ENCODE measurements at regions not wholly inside any gene's neighbourhood (a gene's known extent, or its start where the extent isn't known, plus 50 kb on each side); places are given as distances from the start of the nearest gene placed in this dataset.

- H3K4me1 ChIP-seq (ENCODE audit: low read depth), result no peaks in the 10 kb centered on the region
- ATAC-seq (no peak), DNase-seq (no peak)
- H3K9me3 ChIP-seq, result no peaks in the 10 kb centered on the region
- no peak overlapping the region for H3K4me3 ChIP-seq
- no peak for TF ChIP-seq CTCF (IDR thresholded peaks at IDR 0.05)
- intact Hi-C loops (cut with DNase I, micrococcal nuclease), result no loop called here
- H3K36me3 ChIP-seq (ENCODE audit: low read depth), result no peaks in the 10 kb centered on the region
These were observed 597.2 kb upstream of the ZEB2 start for GRCh38 chr2:145116834-145117725.

GRCh38 chr2:145116056-145116455 lies 596.1 kb upstream of the ZEB2 start:
- no peak overlapping the region for H3K4me3 ChIP-seq
- no peaks in the 10 kb centered on the region for H3K4me1 ChIP-seq (ENCODE audit: low read depth)
- TF ChIP-seq CTCF (IDR thresholded peaks at IDR 0.05), result no peak
- H3K9me3 ChIP-seq, result no peaks in the 10 kb centered on the region
- intact Hi-C loops (cut with DNase I, micrococcal nuclease), result no loop called here
- no peak for DNase-seq
- ATAC-seq, result no peak
- H3K36me3 ChIP-seq (ENCODE audit: low read depth), result no peaks in the 10 kb centered on the region

GRCh38 chr2:145114726-145115125 lies 594.8 kb upstream of the ZEB2 start:
- Histone ChIP-seq H3K4me1 (ENCODE audit: low read depth) (no peaks in the 10 kb centered on the region), H3K4me3 (no peak overlapping the region), H3K9me3 (no peaks in the 10 kb centered on the region), H3K36me3 (ENCODE audit: low read depth) (no peaks in the 10 kb centered on the region)
- DNase-seq (no peak), ATAC-seq (no peak)
- no peak for TF ChIP-seq CTCF (IDR thresholded peaks at IDR 0.05)
- intact Hi-C loops (cut with DNase I, micrococcal nuclease), result no loop called here

GRCh38 chr2:145112467-145112866 lies 592.5 kb upstream of the ZEB2 start:
- DNase-seq, result no peak
- H3K9me3 ChIP-seq, result no peaks in the 10 kb centered on the region
- H3K4me3 ChIP-seq, result no peak overlapping the region
- intact Hi-C loops (cut with DNase I, micrococcal nuclease), result no loop called here
- ATAC-seq, result no peak
- H3K36me3 ChIP-seq (ENCODE audit: low read depth), result no peaks in the 10 kb centered on the region
- no peak for TF ChIP-seq CTCF (IDR thresholded peaks at IDR 0.05)
- H3K4me1 ChIP-seq (ENCODE audit: low read depth), result no peaks in the 10 kb centered on the region

DNA sequence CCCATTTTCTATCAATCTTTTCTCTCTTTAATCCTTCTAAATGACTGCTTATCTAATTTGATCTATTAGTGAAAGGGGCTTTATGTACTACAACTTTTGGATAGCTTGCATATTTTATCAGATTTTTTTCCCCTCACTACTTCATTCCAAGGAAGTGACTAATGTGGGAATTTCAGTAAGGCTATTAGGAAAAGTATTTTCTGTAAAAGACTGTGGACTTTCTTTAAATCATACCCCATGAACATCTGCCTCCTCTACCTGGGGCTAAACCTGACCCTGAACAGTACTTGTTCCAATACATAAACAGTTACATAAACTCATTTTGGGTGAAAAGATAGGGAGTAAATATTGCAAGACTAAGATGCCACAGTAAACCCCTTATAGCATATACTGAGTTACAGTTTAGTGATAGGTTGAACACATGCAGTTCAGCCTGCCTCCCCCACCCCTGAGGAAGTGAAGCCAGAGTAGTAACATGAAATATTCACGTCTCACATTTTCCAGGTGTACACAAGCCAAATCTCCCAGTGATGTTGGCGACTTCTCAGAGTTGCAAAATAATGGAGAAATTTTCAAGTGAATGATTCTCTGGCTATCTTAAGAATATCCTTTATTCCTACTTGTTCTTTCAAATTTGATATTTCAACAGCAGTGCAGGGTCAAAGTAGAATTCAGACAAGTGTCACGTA lies 590.9 kb upstream of the ZEB2 start:
- no peak for TF ChIP-seq CTCF (IDR thresholded peaks at IDR 0.05)
- Histone ChIP-seq H3K36me3 (ENCODE audit: low read depth) (no peaks in the 10 kb centered on the region), H3K4me1 (ENCODE audit: low read depth) (no peaks in the 10 kb centered on the region), H3K4me3 (no peak overlapping the region), H3K9me3 (no peaks in the 10 kb centered on the region)
- ATAC-seq (no peak), DNase-seq (no peak)
- intact Hi-C loops (cut with DNase I, micrococcal nuclease), result no loop called here

All from mucosa of descending colon (tissue), 3 donors.